ENCODE measurements at regions not wholly inside any gene's neighbourhood (a gene's known extent, or its start where the extent isn't known, plus 50 kb on each side); places are given as distances from the start of the nearest gene placed in this dataset.
A peak's percentile ranks its signal among the peaks of the same experiment; 100 is the strongest.
"Not testable (repeated sequence)": the region's sequence is repeated elsewhere in the genome, so short reads cannot be mapped to it uniquely, and the experiment has no call there.

GRCh38 chr9:1554081-1555035, 460.8 kb upstream of the SMARCA2 start:
- DNase-seq (ENCODE audit: low spot score): no peak

DNA sequence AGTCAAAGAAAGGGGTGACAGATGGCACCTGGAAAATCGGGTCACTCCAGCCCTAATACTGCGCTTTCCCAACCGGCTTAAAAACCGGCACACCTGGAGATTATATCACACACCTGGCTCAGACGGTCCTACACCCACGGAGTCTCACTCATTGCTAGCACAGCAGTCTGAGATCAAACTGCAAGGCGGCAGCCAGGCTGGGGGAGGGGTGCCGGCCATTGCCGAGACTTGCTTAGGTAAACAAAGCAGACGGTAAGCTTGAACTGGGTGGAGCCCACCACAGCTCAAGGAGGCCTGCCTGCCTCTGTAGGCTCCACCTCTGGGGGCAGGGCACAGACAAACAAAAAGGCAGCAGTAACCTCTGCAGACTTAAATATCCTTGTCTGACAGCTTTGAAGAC, 456.5 kb upstream of the SMARCA2 start:
- DNase-seq (ENCODE audit: low spot score): not testable (repeated sequence)

DNA sequence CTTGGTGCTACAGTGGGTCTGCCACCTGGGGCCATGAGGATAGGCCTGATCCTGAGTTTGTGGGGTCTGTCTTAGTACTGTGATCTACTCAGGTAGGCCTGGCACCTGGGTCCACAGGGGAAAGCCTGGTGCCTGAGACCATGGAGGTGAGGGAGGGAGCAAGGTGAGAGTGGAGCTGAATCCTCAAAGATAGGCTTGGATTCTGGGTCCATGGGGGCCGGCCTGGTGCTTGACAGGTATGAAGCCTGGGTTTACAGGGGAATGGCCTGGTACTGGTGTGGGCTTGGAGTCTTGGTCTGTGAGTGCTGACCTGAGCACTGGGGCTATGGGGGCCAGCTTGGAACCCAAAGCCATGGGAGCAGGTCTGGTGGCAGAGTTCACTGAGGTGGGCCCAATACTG, 439.2 kb upstream of the SMARCA2 start:
- DNase-seq (ENCODE audit: low spot score): no peak

- DNase-seq (ENCODE audit: low spot score): no peak
Measured at GRCh38 chr9:1580215-1580614, 434.9 kb upstream of the SMARCA2 start.

DNA sequence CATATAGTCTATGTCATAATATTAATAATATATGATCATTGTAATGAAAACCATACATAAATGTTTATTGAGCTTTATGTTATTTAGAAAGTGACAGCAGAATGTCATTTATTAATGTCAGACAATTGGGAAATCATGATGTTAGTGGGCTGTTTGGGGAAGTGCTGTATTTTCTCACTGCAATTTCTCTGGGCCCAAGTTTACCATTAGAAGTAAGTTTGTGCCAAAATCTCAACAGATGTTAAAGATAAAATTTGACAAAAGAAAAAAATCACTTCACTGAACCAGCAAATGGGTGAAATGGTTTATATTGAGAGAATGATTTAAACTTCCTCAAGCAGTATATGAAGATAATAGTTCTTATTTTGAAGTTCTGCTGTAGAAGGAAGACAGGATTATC, 433.2 kb upstream of the SMARCA2 start:
- no peak for DNase-seq (ENCODE audit: low spot score)

GRCh38 chr9:1591310-1591709, 423.8 kb upstream of the SMARCA2 start:
- DNase-seq (ENCODE audit: low spot score): no peak

DNA sequence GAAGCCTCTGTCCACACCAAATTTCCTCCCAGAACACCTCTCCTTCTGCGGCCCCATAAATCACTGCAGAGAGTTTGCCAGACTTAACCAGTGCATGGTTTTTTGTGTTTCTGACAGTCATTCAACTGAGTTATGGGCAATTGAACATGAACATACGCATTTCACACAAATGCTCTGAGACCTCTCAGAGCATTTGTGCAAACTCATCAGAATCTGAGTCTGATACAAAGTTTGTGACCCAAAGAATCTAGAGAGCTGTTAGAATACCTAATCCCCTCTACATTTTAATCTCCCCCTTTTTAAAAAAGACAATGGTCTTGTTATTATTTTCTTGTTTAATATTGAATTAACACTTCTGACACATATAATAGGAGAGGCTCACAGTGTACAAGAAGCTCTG, 416.9 kb upstream of the SMARCA2 start:
- no peak for DNase-seq (ENCODE audit: low spot score)

DNA sequence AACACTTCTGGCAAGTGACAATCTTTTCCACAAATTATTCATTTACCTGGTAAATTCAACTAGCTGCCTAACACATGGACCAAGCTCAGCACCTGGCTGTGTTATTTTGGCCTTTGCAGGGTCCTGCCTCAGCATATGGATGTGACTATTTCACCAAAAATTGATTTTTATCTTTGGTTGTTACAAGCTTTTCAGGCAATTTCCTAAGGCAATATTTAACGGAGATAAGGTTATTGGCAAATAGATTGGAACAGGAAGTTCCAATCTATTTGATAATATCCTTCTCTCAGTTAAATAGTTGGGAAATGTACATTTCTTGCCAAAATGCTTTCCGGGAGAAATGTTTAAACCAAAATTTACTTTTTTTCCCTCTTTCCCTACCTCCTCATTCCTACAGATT, 415.2 kb upstream of the SMARCA2 start:
- DNase-seq (ENCODE audit: low spot score): no peak

DNA sequence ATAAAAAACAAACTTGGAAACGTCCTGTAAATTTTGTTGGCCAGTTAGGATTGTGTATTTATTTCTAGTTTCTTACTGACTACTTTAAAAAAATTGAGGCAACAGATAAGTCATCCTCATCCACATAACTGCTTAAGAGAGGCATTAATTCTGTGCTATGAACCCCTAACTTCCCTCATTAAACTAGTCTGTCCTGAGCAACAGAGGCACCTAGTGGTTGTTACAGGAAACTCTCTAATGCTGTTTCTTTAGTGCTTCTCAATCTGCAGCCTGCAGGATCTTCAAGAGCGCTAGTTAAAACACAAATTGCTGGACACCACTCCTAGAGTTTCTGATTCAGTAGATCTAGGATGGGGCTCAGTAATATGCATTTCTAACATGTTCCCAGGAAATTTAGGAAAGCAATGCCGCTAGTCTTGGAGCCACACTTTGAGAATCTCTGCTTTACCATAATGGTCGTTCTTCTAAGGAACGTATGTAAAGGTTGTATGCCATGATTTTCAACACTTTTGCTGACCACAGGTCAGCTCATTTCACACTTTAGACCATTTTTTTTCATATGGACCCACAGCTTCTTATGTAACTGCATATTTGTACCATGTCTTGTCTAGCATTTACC, 410.1 kb upstream of the SMARCA2 start:
- peak; percentile 5 for DNase-seq (ENCODE audit: low spot score)

GRCh38 chr9:1606253-1606652, 408.9 kb upstream of the SMARCA2 start:
- no peak for DNase-seq (ENCODE audit: low spot score)

- no peak for DNase-seq (ENCODE audit: low spot score)
Measured at GRCh38 chr9:1612886-1613285, 402.3 kb upstream of the SMARCA2 start.

GRCh38 chr9:1617419-1617818, 397.7 kb upstream of the SMARCA2 start:
- DNase-seq (ENCODE audit: low spot score): no peak

- DNase-seq (ENCODE audit: low spot score): peak; percentile 6
Measured at GRCh38 chr9:1619915-1620710, 395.0 kb upstream of the SMARCA2 start.

GRCh38 chr9:1637401-1637800, 377.7 kb upstream of the SMARCA2 start:
- DNase-seq (ENCODE audit: low spot score): no peak

DNA sequence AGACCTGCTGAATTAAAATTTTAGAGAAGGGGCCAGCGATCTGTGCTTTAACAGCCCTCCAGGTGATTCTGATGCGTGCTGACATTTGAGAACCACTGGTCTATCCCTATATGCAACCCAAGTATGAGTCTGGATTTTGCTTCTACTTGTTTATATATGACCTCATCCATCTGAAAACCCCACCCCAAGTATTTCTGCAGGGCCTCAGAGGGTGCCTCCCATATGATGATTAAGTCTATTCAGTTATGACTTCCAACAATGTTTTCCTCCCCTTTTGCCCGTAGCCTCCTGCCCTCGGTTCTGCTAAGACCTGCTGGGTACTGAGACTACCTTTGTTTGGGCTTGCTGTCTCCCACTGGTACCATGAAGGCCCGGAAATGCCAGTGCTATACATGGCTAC, 376.0 kb upstream of the SMARCA2 start:
- DNase-seq (ENCODE audit: low spot score): no peak

DNA sequence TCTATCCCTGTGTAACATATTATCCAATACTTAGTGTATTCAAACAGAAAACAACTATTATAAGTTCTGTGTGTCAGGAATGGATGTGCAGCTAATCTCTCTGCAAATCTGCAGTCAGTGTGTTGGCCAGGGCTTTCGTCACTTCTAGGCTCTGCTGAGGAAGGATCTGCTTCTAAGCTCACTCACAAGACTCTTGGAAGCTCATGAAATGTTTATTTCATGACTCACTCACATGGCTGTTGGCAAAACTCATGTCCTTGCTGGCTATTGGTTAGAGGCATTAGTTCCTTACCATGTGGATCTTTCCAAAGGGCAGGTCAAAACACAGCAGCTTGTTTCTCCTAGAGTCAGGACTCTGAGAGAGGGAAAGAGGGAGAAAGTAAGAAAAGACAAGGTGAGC, 367.4 kb upstream of the SMARCA2 start:
- DNase-seq (ENCODE audit: low spot score): no peak

DNA sequence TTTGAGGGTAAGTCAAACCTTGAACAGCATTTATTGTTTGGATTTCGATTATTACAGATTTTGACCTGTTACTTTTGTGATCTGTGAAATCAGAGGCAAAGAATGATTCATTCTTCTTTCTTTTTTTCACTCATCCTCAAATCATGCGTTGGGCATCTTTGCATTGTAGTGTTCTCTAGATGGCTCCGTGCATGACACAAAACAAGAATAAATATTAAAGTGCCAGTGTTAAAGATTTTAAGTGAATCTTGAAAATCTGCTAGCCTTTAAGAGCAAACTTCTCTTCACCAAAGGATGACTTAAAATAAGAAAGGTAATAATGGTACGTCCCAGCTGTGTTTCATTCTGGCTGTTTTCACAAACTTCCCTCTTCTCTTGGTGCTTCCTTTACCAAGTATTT, 361.9 kb upstream of the SMARCA2 start:
- no peak for DNase-seq (ENCODE audit: low spot score)

- DNase-seq (ENCODE audit: low spot score): no peak
Measured at GRCh38 chr9:1658661-1659362, 356.3 kb upstream of the SMARCA2 start.

- no peak for DNase-seq (ENCODE audit: low spot score)
Measured at GRCh38 chr9:1659363-1659690, 355.8 kb upstream of the SMARCA2 start.

DNA sequence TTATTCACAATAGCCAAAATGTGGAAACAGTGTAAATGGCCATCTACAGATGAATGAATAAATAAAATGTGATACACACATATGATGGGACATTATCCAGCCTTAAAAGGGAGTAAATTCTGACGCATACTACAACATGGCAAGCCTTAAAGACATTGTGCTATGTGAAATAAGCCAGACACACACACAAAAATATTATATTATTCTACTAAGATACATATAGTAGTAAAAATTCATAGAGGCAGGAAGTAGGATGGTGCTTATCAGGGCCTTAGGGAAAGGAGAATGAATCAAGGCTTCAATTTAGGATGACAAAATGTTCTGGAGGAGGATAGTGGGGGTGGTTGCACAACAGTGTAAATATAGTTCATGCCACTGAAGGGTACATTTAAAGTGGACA, 346.7 kb upstream of the SMARCA2 start:
- no peak for DNase-seq (ENCODE audit: low spot score)

- DNase-seq (ENCODE audit: low spot score): no peak
Measured at GRCh38 chr9:1673300-1673699, 341.8 kb upstream of the SMARCA2 start.

- no peak for DNase-seq (ENCODE audit: low spot score)
Measured at GRCh38 chr9:1676771-1677170, 338.4 kb upstream of the SMARCA2 start.
